ENCODE measurements at regions not wholly inside any gene's neighbourhood (a gene's known extent, or its start where the extent isn't known, plus 50 kb on each side); places are given as distances from the start of the nearest gene placed in this dataset.
"Not testable (repeated sequence)": the region's sequence is repeated elsewhere in the genome, so short reads cannot be mapped to it uniquely, and the experiment has no call there.

- DNase-seq (ENCODE audit: low spot score): not testable (repeated sequence)
Measured at GRCh38 chr7:6990426-6991152, 164.5 kb upstream of the CCZ1B start.

- not testable (repeated sequence) for DNase-seq (ENCODE audit: low spot score)
Measured at GRCh38 chr7:6991169-6991611, 165.1 kb upstream of the CCZ1B start.

GRCh38 chr7:6991686-6992085 is 165.6 kb upstream of the CCZ1B start:
- DNase-seq (ENCODE audit: low spot score): not testable (repeated sequence)

GRCh38 chr7:6992133-6992532 is 166.1 kb upstream of the CCZ1B start:
- DNase-seq (ENCODE audit: low spot score): not testable (repeated sequence)

GRCh38 chr7:6995026-6995425 is 169.0 kb upstream of the CCZ1B start:
- DNase-seq (ENCODE audit: low spot score): not testable (repeated sequence)

GRCh38 chr7:6995493-6996289 is 169.6 kb upstream of the CCZ1B start:
- DNase-seq (ENCODE audit: low spot score): not testable (repeated sequence)

- DNase-seq (ENCODE audit: low spot score): not testable (repeated sequence)
Measured at GRCh38 chr7:6999067-6999666, 173.1 kb upstream of the CCZ1B start.

- no peak for DNase-seq (ENCODE audit: low spot score)
Measured at GRCh38 chr7:7002418-7003062, 176.5 kb upstream of the CCZ1B start.

- no peak for DNase-seq (ENCODE audit: low spot score)
Measured at GRCh38 chr7:7005303-7005702, 177.0 kb upstream of the C1GALT1 start.

- not testable (repeated sequence) for DNase-seq (ENCODE audit: low spot score)
Measured at GRCh38 chr7:7005949-7006348, 176.4 kb upstream of the C1GALT1 start.

GRCh38 chr7:7011241-7011640 is 171.1 kb upstream of the C1GALT1 start:
- DNase-seq (ENCODE audit: low spot score): not testable (repeated sequence)

- not testable (repeated sequence) for DNase-seq (ENCODE audit: low spot score)
Measured at GRCh38 chr7:7011751-7012150, 170.6 kb upstream of the C1GALT1 start.

GRCh38 chr7:7014827-7015595 is 167.3 kb upstream of the C1GALT1 start:
- no peak for DNase-seq (ENCODE audit: low spot score)

- no peak for DNase-seq (ENCODE audit: low spot score)
Measured at GRCh38 chr7:7017707-7018280, 164.6 kb upstream of the C1GALT1 start.

GRCh38 chr7:7018290-7018689 is 164.1 kb upstream of the C1GALT1 start:
- DNase-seq (ENCODE audit: low spot score): no peak

GRCh38 chr7:7032221-7032620 is 150.1 kb upstream of the C1GALT1 start:
- no peak for DNase-seq (ENCODE audit: low spot score)

- no peak for DNase-seq (ENCODE audit: low spot score)
Measured at GRCh38 chr7:7035851-7036250, 146.5 kb upstream of the C1GALT1 start.

- not testable (repeated sequence) for DNase-seq (ENCODE audit: low spot score)
Measured at GRCh38 chr7:7042286-7042893, 140.0 kb upstream of the C1GALT1 start.

- DNase-seq (ENCODE audit: low spot score): no peak
Measured at GRCh38 chr7:7044806-7045205, 137.5 kb upstream of the C1GALT1 start.

GRCh38 chr7:7048213-7048612 is 134.1 kb upstream of the C1GALT1 start:
- DNase-seq (ENCODE audit: low spot score): no peak
